Transverse colon (tissue), 3 donors: ENCODE measurements at regions not wholly inside any gene's neighbourhood (a gene's known extent, or its start where the extent isn't known, plus 50 kb on each side); places are given as distances from the start of the nearest gene placed in this dataset.

ENCODE experiments used
- POLR2A ChIP-seq: fragments of 450-650 bp; IDR thresholded peaks from one replicate; pipeline ENCODE4 v1.6.1; 2016; ENCODE audit warnings: antibody characterized with exemption, mild to moderate bottlenecking, moderate library complexity
- TF ChIP-seq, protein P1 (sequence below), 5 experiments: fragments of 200-600 bp in 3 of 5; fragments of 450-650 bp in 2 of 5; sonication (generic) in 3 of 5; IDR thresholded peaks; 1 replicate in 2 of 5; 2 replicates in 3 of 5; pipeline ENCODE4 v1.5.1; 2016 to 2017; ENCODE audit warnings: antibody characterized with exemption in 5 of 5, inconsistent platforms in 3 of 5, mild to moderate bottlenecking in 2 of 5, moderate library complexity in 1 of 5

DNA sequence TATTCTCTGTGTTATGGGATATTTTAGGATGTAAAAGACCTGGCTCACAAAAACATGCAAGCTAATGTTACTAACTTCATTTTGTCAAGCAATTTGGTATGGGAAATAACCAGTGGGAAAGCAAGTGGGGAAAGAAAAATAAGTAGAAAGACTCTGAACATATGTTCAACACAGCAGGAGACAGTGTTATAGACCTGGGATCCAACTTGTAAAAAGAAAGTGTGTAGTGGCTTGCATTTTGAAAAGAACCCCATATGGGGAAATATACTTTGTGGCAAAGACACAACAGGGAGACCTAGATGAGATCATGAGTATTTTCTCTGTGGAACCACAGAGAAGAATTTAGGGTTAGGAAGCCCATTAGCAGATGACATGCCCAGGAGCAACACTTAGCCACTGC is 212.7 kb upstream of the NRIP1 start:
- TF ChIP-seq POLR2A = no peak
- TF ChIP-seq, protein P1, sequence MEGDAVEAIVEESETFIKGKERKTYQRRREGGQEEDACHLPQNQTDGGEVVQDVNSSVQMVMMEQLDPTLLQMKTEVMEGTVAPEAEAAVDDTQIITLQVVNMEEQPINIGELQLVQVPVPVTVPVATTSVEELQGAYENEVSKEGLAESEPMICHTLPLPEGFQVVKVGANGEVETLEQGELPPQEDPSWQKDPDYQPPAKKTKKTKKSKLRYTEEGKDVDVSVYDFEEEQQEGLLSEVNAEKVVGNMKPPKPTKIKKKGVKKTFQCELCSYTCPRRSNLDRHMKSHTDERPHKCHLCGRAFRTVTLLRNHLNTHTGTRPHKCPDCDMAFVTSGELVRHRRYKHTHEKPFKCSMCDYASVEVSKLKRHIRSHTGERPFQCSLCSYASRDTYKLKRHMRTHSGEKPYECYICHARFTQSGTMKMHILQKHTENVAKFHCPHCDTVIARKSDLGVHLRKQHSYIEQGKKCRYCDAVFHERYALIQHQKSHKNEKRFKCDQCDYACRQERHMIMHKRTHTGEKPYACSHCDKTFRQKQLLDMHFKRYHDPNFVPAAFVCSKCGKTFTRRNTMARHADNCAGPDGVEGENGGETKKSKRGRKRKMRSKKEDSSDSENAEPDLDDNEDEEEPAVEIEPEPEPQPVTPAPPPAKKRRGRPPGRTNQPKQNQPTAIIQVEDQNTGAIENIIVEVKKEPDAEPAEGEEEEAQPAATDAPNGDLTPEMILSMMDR (IDR thresholded peaks at IDR 0.05) = no peak
